GM12878 (cell line): ENCODE measurements at regions not wholly inside any gene's neighbourhood (a gene's known extent, or its start where the extent isn't known, plus 50 kb on each side); places are given as distances from the start of the nearest gene placed in this dataset.

Experiments
- ATAC-seq: fragments of 200-7000 bp; cut with Tn5 transposase; 3 replicates; pipeline ENCODE4 v1.9.1; 2020; ENCODE audit warnings: mild to moderate bottlenecking, moderate library complexity
- BruUV-seq: library from RNA; stranded (reverse); fragments of 400-500 nt; replicated peaks from 2 replicates; lab custom pipeline; 2021; lab: Mats Ljungman, UMichigan
- CTCF ChIA-PET: fragments of 300-600 bp; sonication (Branson Sonifier 250); formaldehyde crosslinking; extraction: SDS; loops from one replicate; lab custom pipeline; 2021; ENCODE audit warnings: inconsistent platforms; lab: Yijun Ruan, JAX
- POLR2A ChIA-PET: fragments of 350-600 bp; formaldehyde crosslinking; extraction: SDS; loops from one replicate; lab custom pipeline; 2021; ENCODE audit warnings: inconsistent platforms; lab: Charles Lee
- RAD21 ChIA-PET: fragments of 300-600 bp; sonication (Branson Sonifier 250); formaldehyde crosslinking; loops from one replicate; lab custom pipeline; 2023; ENCODE audit warnings: antibody characterized with exemption; ENCODE audit not compliant: unreplicated experiment; lab: Charles Lee
- SMC1A ChIA-PET: fragments of 300-600 bp; sonication (Branson Sonifier 250); formaldehyde crosslinking; loops from one replicate; lab custom pipeline; 2023; ENCODE audit not compliant: unreplicated experiment, uncharacterized antibody; lab: Charles Lee
- DNase-seq: peaks from one replicate; pipeline ENCODE4 v3.0.0-alpha.2; 2011; ENCODE audit warnings: low read depth, low spot score
- FAIRE-seq: peaks from 3 replicates; lab custom pipeline; 2011; peaks lifted over from hg19 to GRCh38; lab: Jason Lieb, UNC
- H2AFZ ChIP-seq: 2 replicates; pipeline ENCODE4 v1.6.0; 2011; ENCODE audit warnings: low read depth, low read length, control low read depth; ENCODE audit not compliant: control insufficient read depth
- H3K27ac ChIP-seq: 2 replicates; pipeline ENCODE4 v1.5.1; 2011; ENCODE audit warnings: control low read depth; ENCODE audit not compliant: control insufficient read depth, insufficient read depth
- H3K27me3 ChIP-seq, 2 experiments: replicated peaks in 1 of 2; 2 replicates each; pipeline versions ENCODE4 v1.6.0 to v1.6.1; 2011; ENCODE audit warnings: low read length in 1 of 2; ENCODE audit not compliant: control insufficient read depth in 2 of 2, insufficient read depth in 2 of 2
- H3K36me3 ChIP-seq, 2 experiments: 2 replicates each; pipeline ENCODE4 v1.5.1; 2011; ENCODE audit warnings: low read length in 1 of 2; ENCODE audit not compliant: control insufficient read depth in 2 of 2, insufficient read depth in 2 of 2
- H3K4me1 ChIP-seq: 2 replicates; pipeline ENCODE4 v1.6.1; 2011; ENCODE audit warnings: mild to moderate bottlenecking, low read length, moderate library complexity, mixed read lengths; ENCODE audit not compliant: control insufficient read depth, insufficient read depth
- H3K4me2 ChIP-seq: 2 replicates; pipeline ENCODE4 v1.6.0; 2011; ENCODE audit warnings: control low read depth; ENCODE audit not compliant: control insufficient read depth, insufficient read depth
- H3K4me3 ChIP-seq: fragments of 200-600 bp; sonication (generic); 2 replicates; pipeline ENCODE4 v1.5.1; 2016
- H3K79me2 ChIP-seq: 2 replicates; pipeline ENCODE4 v1.6.0; 2011; ENCODE audit warnings: low read length; ENCODE audit not compliant: control insufficient read depth, insufficient read depth
- H3K9ac ChIP-seq: 2 replicates; pipeline ENCODE4 v1.8.0; 2011; ENCODE audit warnings: low read length, control low read depth, mixed read lengths; ENCODE audit not compliant: control insufficient read depth, insufficient read depth
- H3K9me3 ChIP-seq: replicated peaks from 3 replicates; pipeline ENCODE4 v1.5.1; 2011; ENCODE audit warnings: mild to moderate bottlenecking, low read length; ENCODE audit not compliant: control insufficient read depth, insufficient read depth
- H4K20me1 ChIP-seq: 2 replicates; pipeline ENCODE4 v1.6.0; 2011; ENCODE audit not compliant: control insufficient read depth, insufficient read depth
- EGR1 ChIP-seq, 2 experiments: IDR thresholded peaks; 1 replicate in 1 of 2; 2 replicates in 1 of 2; pipeline ENCODE4 v1.6.1; 2011 to 2012; ENCODE audit warnings: low read depth in 2 of 2, low read length in 2 of 2, borderline replicate concordance in 1 of 2, mild to moderate bottlenecking in 1 of 2, moderate library complexity in 1 of 2
- GATAD2B ChIP-seq: fragments of 450-650 bp; conservative IDR thresholded peaks from 2 replicates; pipeline ENCODE4 v1.6.1; 2017; ENCODE audit warnings: low read depth, mild to moderate bottlenecking, moderate library complexity
- HCFC1 ChIP-seq: fragments of 150-350 bp; IDR thresholded peaks from 2 replicates; pipeline ENCODE4 v1.6.1; 2014; ENCODE audit warnings: low read length
- IKZF2 ChIP-seq, 2 experiments: fragments of 450-650 bp; IDR thresholded peaks; 2 replicates each; pipeline ENCODE4 v1.6.1; 2017; ENCODE audit warnings: mild to moderate bottlenecking in 2 of 2, moderate library complexity in 2 of 2
- KLF5 ChIP-seq: fragments of 450-650 bp; IDR thresholded peaks from 2 replicates; pipeline ENCODE4 v1.6.1; 2014; ENCODE audit warnings: mild to moderate bottlenecking; ENCODE audit not compliant: partially characterized antibody
- LARP7 ChIP-seq: fragments of 450-650 bp; IDR thresholded peaks from 2 replicates; pipeline ENCODE4 v1.6.1; 2017; ENCODE audit warnings: mild to moderate bottlenecking
- MYB ChIP-seq: fragments of 150-350 bp; IDR thresholded peaks from 2 replicates; pipeline ENCODE4 v1.6.1; 2014; ENCODE audit warnings: mild to moderate bottlenecking, low read depth, low read length, borderline replicate concordance
- NR2C2 ChIP-seq: IDR thresholded peaks from 2 replicates; pipeline ENCODE4 v1.6.1; 2011; ENCODE audit warnings: borderline replicate concordance, low read depth; ENCODE audit not compliant: control insufficient read depth, insufficient read length
- RB1 ChIP-seq: fragments of 450-650 bp; formaldehyde crosslinking; IDR thresholded peaks from 2 replicates; pipeline ENCODE4 v1.6.1; 2017; ENCODE audit warnings: mild to moderate bottlenecking, borderline replicate concordance
- RCOR1 ChIP-seq: conservative IDR thresholded peaks from 2 replicates; pipeline ENCODE4 v1.6.1; 2012; ENCODE audit warnings: low read depth, low read length, improper control_type of control experiment
- SMAD5 ChIP-seq: IDR thresholded peaks from 2 replicates; pipeline ENCODE4 v1.6.1; 2016; ENCODE audit warnings: antibody characterized with exemption, low read depth
- STAT1 ChIP-seq: fragments of 450-650 bp; conservative IDR thresholded peaks from 2 replicates; pipeline ENCODE4 v1.6.1; 2014; ENCODE audit warnings: antibody characterized with exemption, mild to moderate bottlenecking
- TCF3 ChIP-seq: IDR thresholded peaks from 2 replicates; pipeline ENCODE4 v1.6.1; 2012; ENCODE audit warnings: low read depth, mild to moderate bottlenecking, low read length, borderline replicate concordance; ENCODE audit not compliant: insufficient read depth
- YY1 ChIP-seq: IDR thresholded peaks from 2 replicates; pipeline ENCODE4 v1.6.1; 2011; ENCODE audit warnings: low read depth, mild to moderate bottlenecking, low read length
- ZBTB33 ChIP-seq: fragments of 450-650 bp; IDR thresholded peaks from 2 replicates; pipeline ENCODE4 v1.6.1; 2017; ENCODE audit warnings: mild to moderate bottlenecking
- WGBS: methylation state at CpG from one replicate; pipeline ENCODE4 v1.1.6; 2016; ENCODE audit warnings: low lambda C conversion rate; ENCODE audit not compliant: insufficient replicate concordance, insufficient coverage; ENCODE audit errors: missing lambda C conversion rate; 5-methylcytosine and 5-hydroxymethylcytosine counted together
- in situ Hi-C: fragments of 300-500 bp; cut with MboI; formaldehyde crosslinking; loops from 9 replicates; pipeline ENCODE4 v1.14.3; 2018; ENCODE audit warnings: mixed read lengths
- intact Hi-C: fragments of 100-400 bp; cut with micrococcal nuclease; formaldehyde crosslinking; loops from one replicate; pipeline ENCODE4 v1.14.2; 2022; ENCODE audit not compliant: unreplicated experiment
- TF ChIP-seq, protein P1 (sequence below): fragments of 450-650 bp; IDR thresholded peaks from 2 replicates; pipeline ENCODE4 v1.6.1; 2017; ENCODE audit warnings: antibody characterized with exemption, mild to moderate bottlenecking, moderate library complexity
- TF ChIP-seq, protein P2 (sequence below): fragments of 450-650 bp; formaldehyde crosslinking; IDR thresholded peaks from 2 replicates; pipeline ENCODE4 v1.5.0; 2022; ENCODE audit warnings: mild to moderate bottlenecking, missing genetic modification characterization

DNA sequence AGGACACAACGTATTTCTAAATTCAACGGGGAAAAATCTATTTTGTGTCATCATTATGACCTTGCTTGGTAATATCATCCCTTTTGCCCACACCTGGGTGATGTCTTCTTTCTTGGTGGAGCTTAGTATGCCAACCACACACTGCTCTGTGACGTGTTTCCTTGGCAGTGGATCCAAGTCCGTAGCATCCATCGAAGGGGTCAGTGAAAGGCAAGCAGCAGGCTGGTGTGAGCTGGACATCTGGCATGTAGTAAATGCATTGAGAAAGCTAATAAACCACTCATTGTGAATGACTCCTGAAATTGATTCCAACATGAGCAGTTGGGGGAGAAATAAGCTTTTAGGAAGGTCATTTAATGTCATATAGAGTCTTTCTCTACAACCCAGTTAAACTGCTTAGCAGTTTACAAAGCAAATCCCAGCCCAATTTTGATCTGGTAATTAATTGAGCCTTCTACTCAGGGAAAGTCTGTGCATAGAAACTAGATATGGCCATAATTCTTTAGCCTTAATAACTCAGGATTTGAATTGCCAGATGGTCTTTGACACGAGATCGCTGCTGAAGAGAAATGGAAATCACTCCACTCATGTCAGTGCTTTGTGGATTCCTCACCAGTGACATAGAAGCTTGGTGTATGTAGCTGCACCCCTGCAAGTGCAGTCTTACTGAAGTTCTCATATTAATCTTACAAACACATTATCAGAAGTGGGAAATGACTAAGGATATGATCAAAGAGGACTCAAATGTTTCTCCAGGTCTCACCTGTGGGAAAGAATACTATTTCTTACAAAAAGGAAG lies 494.8 kb downstream of the CMPK2 start:
- FAIRE-seq = no peak
- Histone ChIP-seq H2AFZ (no peak overlapping the region), H3K27me3 (no peaks in the 10 kb centered on the region), H3K4me3 (no peak overlapping the region), H3K27ac (no peak overlapping the region), H3K36me3 (no peaks in the 10 kb centered on the region), H3K9ac (no peak overlapping the region), H3K79me2 (no peaks in the 10 kb centered on the region), H4K20me1 (no peaks in the 10 kb centered on the region), H3K4me2 (no peak overlapping the region), H3K9me3 (no peaks in the 10 kb centered on the region), H3K4me1 (no peaks in the 10 kb centered on the region)
- no peak for DNase-seq
- WGBS = 37% methylated on average over 7 of the region's 7 CpGs
- ChIA-PET CTCF (interaction anchor here (0.9 to 1.2 kb wide), 3 partner anchors 9 to 80 kb away, joined by 3 to 7 read pairs (median 3); no protein-coding TSS in a partner anchor), SMC1A (no interaction called here), POLR2A (interaction anchor here (1.2 kb wide), 1 partner anchor 10 kb away, joined by 3 read pairs; no protein-coding TSS in a partner anchor), RAD21 (no interaction called here)
- no TSS peak for BruUV-seq
- no peak for ATAC-seq
- intact Hi-C loops (no loop called here), in situ Hi-C loops (no loop called here)
- TF ChIP-seq GATAD2B = no peak
- TF ChIP-seq MYB = no peak
- TF ChIP-seq NR2C2 = no peak
- no peak for TF ChIP-seq SMAD5
- no peak for TF ChIP-seq KLF5
- TF ChIP-seq, protein P1, sequence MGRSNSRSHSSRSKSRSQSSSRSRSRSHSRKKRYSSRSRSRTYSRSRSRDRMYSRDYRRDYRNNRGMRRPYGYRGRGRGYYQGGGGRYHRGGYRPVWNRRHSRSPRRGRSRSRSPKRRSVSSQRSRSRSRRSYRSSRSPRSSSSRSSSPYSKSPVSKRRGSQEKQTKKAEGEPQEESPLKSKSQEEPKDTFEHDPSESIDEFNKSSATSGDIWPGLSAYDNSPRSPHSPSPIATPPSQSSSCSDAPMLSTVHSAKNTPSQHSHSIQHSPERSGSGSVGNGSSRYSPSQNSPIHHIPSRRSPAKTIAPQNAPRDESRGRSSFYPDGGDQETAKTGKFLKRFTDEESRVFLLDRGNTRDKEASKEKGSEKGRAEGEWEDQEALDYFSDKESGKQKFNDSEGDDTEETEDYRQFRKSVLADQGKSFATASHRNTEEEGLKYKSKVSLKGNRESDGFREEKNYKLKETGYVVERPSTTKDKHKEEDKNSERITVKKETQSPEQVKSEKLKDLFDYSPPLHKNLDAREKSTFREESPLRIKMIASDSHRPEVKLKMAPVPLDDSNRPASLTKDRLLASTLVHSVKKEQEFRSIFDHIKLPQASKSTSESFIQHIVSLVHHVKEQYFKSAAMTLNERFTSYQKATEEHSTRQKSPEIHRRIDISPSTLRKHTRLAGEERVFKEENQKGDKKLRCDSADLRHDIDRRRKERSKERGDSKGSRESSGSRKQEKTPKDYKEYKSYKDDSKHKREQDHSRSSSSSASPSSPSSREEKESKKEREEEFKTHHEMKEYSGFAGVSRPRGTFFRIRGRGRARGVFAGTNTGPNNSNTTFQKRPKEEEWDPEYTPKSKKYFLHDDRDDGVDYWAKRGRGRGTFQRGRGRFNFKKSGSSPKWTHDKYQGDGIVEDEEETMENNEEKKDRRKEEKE = no peak
- TF ChIP-seq TCF3 = no peak
- TF ChIP-seq RB1 = no peak
- TF ChIP-seq, protein P2, sequence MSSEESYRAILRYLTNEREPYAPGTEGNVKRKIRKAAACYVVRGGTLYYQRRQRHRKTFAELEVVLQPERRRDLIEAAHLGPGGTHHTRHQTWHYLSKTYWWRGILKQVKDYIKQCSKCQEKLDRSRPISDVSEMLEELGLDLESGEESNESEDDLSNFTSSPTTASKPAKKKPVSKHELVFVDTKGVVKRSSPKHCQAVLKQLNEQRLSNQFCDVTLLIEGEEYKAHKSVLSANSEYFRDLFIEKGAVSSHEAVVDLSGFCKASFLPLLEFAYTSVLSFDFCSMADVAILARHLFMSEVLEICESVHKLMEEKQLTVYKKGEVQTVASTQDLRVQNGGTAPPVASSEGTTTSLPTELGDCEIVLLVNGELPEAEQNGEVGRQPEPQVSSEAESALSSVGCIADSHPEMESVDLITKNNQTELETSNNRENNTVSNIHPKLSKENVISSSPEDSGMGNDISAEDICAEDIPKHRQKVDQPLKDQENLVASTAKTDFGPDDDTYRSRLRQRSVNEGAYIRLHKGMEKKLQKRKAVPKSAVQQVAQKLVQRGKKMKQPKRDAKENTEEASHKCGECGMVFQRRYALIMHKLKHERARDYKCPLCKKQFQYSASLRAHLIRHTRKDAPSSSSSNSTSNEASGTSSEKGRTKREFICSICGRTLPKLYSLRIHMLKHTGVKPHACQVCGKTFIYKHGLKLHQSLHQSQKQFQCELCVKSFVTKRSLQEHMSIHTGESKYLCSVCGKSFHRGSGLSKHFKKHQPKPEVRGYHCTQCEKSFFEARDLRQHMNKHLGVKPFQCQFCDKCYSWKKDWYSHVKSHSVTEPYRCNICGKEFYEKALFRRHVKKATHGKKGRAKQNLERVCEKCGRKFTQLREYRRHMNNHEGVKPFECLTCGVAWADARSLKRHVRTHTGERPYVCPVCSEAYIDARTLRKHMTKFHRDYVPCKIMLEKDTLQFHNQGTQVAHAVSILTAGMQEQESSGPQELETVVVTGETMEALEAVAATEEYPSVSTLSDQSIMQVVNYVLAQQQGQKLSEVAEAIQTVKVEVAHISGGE = no peak
- TF ChIP-seq HCFC1 = no peak
- no peak for TF ChIP-seq ZBTB33
- no peak for TF ChIP-seq RCOR1
- no peak for TF ChIP-seq YY1
- TF ChIP-seq LARP7 = no peak
- no peak for TF ChIP-seq STAT1
- no peak for TF ChIP-seq IKZF2 (IDR thresholded peaks at IDR 0.05)
- TF ChIP-seq EGR1 (IDR thresholded peaks at IDR 0.05; ENCODE audit: borderline replicate concordance in 1 of 2, low read depth in 2 of 2, low read length in 2 of 2) = no peak
